ENCODE measurements at regions not wholly inside any gene's neighbourhood (a gene's known extent, or its start where the extent isn't known, plus 50 kb on each side); places are given as distances from the start of the nearest gene placed in this dataset.

DNA sequence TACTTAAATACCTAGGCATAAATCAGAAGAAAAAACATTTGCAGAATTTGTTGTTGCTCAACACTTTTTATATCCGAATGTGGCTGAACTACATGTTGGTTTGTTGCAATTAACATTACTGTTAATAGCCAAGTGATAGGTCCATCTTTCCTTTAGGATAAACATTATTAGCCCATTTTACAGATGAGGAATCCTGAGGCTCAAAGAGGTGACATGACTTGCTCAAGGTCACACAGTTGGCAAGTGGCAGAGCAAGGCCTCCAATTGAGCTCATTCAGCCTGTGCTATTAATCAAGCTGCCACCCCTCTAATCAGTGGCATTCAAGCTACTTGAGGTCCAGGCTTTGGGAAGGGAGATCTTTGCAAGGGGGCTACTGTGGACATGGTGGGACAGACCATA, 125.8 kb upstream of the ATP2B2 start:
- TF ChIP-seq, protein P1, sequence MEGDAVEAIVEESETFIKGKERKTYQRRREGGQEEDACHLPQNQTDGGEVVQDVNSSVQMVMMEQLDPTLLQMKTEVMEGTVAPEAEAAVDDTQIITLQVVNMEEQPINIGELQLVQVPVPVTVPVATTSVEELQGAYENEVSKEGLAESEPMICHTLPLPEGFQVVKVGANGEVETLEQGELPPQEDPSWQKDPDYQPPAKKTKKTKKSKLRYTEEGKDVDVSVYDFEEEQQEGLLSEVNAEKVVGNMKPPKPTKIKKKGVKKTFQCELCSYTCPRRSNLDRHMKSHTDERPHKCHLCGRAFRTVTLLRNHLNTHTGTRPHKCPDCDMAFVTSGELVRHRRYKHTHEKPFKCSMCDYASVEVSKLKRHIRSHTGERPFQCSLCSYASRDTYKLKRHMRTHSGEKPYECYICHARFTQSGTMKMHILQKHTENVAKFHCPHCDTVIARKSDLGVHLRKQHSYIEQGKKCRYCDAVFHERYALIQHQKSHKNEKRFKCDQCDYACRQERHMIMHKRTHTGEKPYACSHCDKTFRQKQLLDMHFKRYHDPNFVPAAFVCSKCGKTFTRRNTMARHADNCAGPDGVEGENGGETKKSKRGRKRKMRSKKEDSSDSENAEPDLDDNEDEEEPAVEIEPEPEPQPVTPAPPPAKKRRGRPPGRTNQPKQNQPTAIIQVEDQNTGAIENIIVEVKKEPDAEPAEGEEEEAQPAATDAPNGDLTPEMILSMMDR (conservative IDR thresholded peaks at IDR 0.05; ENCODE audit: low read length): no peak
- TF ChIP-seq EZH2phosphoT487 (IDR thresholded peaks at IDR 0.05; ENCODE audit: borderline replicate concordance, low read depth, low read length): no peak

All from OCI-LY7 (cell line).